ENCODE measurements at regions not wholly inside any gene's neighbourhood (a gene's known extent, or its start where the extent isn't known, plus 50 kb on each side); places are given as distances from the start of the nearest gene placed in this dataset.

DNA sequence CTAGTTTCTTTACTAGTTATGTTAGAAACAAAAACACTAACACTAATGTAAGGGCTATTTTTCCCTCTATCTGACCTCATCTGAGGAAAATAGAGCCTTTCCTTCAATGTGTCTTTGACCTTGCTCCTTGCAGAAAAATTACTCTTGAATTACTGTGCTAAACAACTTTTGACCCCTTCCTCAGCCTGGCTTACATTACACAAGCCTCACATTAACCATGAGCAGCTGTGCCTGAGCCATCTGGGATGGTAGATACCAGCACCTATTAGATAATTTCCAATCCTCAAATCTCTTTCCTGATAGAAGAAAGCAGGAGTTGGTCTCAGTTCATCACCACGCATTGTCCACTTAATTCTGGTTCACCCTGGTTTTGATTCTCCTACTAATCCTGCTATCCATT is 134.4 kb upstream of the NCAM1 start:
- TF ChIP-seq CTCF (IDR thresholded peaks at IDR 0.05) (no peak), REST (IDR thresholded peaks at IDR 0.05; ENCODE audit: insufficient read depth in 1 of 2, low read depth in 2 of 2, low read length in 1 of 2) (no peak)
